Tibial nerve (tissue), 4 donors: ENCODE measurements at regions not wholly inside any gene's neighbourhood (a gene's known extent, or its start where the extent isn't known, plus 50 kb on each side); places are given as distances from the start of the nearest gene placed in this dataset.

Experiments used
- DNase-seq, 2 donors: peaks; one replicate each; pipeline ENCODE4 v3.0.0-alpha.2; 2019; ENCODE audit warnings: low spot score in 2 of 2
- H3K27ac ChIP-seq, 4 donors: fragments of 200-600 bp; sonication (generic) in 3 of 4; one replicate each; pipeline ENCODE4 v1.5.1; 2017 to 2019; ENCODE audit warnings: mild to moderate bottlenecking in 1 of 4
- H3K27me3 ChIP-seq, 2 donors: fragments of 200-600 bp; sonication (generic) in 1 of 2; one replicate each; pipeline versions ENCODE4 v1.5.1 to v1.6.0; 2017 to 2019
- H3K36me3 ChIP-seq, 3 donors: fragments of 200-600 bp; sonication (generic); one replicate each; pipeline ENCODE4 v1.5.1; 2018 to 2019
- H3K4me1 ChIP-seq, 4 donors: fragments of 200-600 bp; sonication (generic) in 3 of 4; one replicate each; pipeline ENCODE4 v1.5.1; 2017 to 2019
- H3K4me3 ChIP-seq, 4 donors: fragments of 200-600 bp; sonication (generic) in 3 of 4; one replicate each; pipeline ENCODE4 v1.5.1; 2017 to 2019; ENCODE audit warnings: mild to moderate bottlenecking in 1 of 4, moderate library complexity in 1 of 4
- H3K9me3 ChIP-seq, 4 donors: fragments of 200-600 bp; sonication (generic) in 3 of 4; one replicate each; pipeline ENCODE4 v1.5.1; 2017 to 2019
- EP300 ChIP-seq, 2 donors: sonication (generic); formaldehyde crosslinking; IDR thresholded peaks; one replicate each; pipeline ENCODE4 v1.6.1; 2017; ENCODE audit warnings: antibody characterized with exemption in 2 of 2, mild to moderate bottlenecking in 1 of 2
- POLR2A ChIP-seq, 2 donors: fragments of 450-650 bp; IDR thresholded peaks; one replicate each; pipeline ENCODE4 v1.6.1; 2017; ENCODE audit warnings: antibody characterized with exemption in 2 of 2, mild to moderate bottlenecking in 2 of 2, moderate library complexity in 2 of 2
- WGBS, 2 donors: methylation state at CpG; one replicate each; pipeline ENCODE4 v1.1.5; 2018; 5-methylcytosine and 5-hydroxymethylcytosine counted together
- TF ChIP-seq, protein P1 (sequence below), 5 experiments: fragments of 200-600 bp in 3 of 5; fragments of 450-650 bp in 2 of 5; sonication (generic) in 3 of 5; IDR thresholded peaks; one replicate each; pipeline ENCODE4 v1.5.1; 2016 to 2019; ENCODE audit warnings: antibody characterized with exemption in 5 of 5, mild to moderate bottlenecking in 3 of 5, moderate library complexity in 2 of 5

DNA sequence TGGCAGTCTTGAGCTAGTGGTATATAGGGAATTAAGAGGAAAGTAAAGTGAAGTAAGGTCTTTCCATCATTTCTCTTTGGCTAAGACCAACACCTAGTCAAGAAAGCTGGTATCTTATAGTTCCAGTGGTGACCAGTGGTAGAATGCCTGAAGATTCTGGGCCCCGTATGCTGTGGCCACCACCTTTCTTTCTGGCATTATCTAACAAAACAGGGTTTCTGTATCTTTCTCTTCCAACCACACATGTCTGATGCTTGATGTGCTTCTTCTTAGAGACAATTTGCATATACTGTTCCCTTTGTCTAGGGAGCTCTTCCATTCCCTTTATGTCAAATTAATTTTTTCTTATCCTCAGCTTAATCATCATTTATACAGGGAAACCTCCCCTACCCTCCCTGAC, 109.9 kb upstream of the SSBP2 start:
- Histone ChIP-seq H3K27me3 (no peaks in the 10 kb centered on the region), H3K4me3 (no peak overlapping the region), H3K36me3 (no peaks in the 10 kb centered on the region), H3K27ac (no peak overlapping the region), H3K9me3 (no peaks in the 10 kb centered on the region), H3K4me1 (peaks cover 0 to 24% (median 0%) of the 10 kb centered on the region in 4 donors)
- 88 to 92% methylated on average over 1 of the region's 1 CpG for WGBS, 2 donors
- no peak for DNase-seq
- TF ChIP-seq, protein P1, sequence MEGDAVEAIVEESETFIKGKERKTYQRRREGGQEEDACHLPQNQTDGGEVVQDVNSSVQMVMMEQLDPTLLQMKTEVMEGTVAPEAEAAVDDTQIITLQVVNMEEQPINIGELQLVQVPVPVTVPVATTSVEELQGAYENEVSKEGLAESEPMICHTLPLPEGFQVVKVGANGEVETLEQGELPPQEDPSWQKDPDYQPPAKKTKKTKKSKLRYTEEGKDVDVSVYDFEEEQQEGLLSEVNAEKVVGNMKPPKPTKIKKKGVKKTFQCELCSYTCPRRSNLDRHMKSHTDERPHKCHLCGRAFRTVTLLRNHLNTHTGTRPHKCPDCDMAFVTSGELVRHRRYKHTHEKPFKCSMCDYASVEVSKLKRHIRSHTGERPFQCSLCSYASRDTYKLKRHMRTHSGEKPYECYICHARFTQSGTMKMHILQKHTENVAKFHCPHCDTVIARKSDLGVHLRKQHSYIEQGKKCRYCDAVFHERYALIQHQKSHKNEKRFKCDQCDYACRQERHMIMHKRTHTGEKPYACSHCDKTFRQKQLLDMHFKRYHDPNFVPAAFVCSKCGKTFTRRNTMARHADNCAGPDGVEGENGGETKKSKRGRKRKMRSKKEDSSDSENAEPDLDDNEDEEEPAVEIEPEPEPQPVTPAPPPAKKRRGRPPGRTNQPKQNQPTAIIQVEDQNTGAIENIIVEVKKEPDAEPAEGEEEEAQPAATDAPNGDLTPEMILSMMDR (IDR thresholded peaks at IDR 0.05), result no peak

DNA sequence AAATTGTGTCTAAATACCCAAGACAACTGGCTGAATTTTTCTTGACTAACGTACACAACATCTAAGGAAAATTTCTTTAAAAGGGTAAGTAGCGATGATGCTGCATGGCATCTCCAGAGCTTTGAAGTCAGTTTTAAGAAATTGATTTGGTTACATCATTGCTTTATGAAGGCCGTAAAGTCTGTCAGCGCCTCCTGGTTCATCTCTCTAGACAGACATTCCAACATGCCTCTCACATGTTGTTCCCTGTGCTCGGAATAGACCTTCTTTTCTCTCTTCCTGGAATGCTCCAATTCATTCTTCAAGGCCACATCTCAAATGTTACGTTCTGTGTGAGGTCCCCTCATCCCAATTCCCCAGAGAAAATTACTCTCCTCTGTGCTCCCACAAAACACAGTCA, 108.7 kb upstream of the SSBP2 start:
- Histone ChIP-seq H3K36me3 (no peaks in the 10 kb centered on the region), H3K27ac (no peak overlapping the region), H3K9me3 (no peaks in the 10 kb centered on the region), H3K27me3 (no peaks in the 10 kb centered on the region), H3K4me1 (peaks cover 0 to 36% (median 3%) of the 10 kb centered on the region in 4 donors), H3K4me3 (no peak overlapping the region)
- WGBS, 2 donors, result 91 to 94% methylated on average over 6 of the region's 6 CpGs
- no peak for TF ChIP-seq POLR2A (IDR thresholded peaks at IDR 0.05)
- TF ChIP-seq, protein P1 (IDR thresholded peaks at IDR 0.05), result no peak
- TF ChIP-seq EP300 (IDR thresholded peaks at IDR 0.05), result no peak
- no peak for DNase-seq

DNA sequence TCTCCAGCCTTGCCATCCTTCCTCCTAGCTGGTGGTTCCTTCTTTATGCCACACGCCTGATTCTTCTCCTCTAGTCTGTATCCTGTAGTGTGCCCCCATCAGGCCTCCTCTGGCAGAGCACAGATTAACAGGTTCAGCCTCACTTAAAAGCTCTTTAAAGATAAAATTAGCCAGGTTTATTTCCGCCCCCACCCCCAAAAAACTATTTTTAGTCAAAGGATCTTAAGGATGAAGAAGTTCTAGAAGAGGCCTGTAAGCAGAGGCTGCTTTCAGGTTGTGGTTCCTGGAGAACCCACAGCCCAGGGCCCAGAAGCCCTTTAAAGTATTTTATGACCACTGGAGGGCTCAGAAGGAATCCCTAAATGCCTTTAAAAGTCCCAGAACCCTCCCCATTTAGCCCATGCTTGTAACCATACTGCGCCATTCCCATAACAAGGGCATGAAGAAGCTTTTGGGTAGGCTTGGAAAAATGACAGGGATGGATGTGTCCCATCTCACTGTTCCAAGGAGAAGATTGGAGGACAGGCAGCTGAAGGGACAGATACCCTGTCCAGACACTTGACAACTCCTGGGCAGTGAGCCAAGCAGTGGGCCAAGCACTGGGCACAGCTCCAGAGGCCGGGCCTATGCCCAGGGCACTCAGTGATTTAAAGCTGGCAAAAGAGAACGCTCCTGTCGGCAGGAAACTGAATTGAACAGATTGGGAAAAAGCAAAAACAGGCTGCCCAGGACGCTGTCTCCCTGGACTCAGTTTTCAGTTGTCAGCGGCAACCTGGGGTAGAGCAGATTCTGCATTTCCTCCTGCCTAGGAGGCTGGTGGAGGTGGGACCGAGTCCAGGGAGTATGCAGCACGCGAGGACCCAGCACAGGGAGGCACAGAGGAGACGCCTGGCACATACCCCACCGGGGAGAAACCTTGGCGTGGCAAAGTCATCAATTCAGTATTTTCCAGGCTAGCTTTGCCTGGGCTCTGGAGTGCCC, 106.3 kb upstream of the SSBP2 start:
- Histone ChIP-seq H3K27me3 (no peaks in the 10 kb centered on the region), H3K9me3 (no peaks in the 10 kb centered on the region), H3K4me3 (peak overlapping the region in 1 of 4 donors; percentile 1), H3K36me3 (no peaks in the 10 kb centered on the region), H3K4me1 (peaks cover 0 to 58% (median 7%) of the 10 kb centered on the region in 4 donors), H3K27ac (peak overlapping the region; percentile 28 to 93 (median 62))
- TF ChIP-seq POLR2A (IDR thresholded peaks at IDR 0.05) (no peak), EP300 (IDR thresholded peaks at IDR 0.05) (peak in 1 of 2 donors; percentile 37)
- TF ChIP-seq, protein P1 (IDR thresholded peaks at IDR 0.05), result peak; percentile 3 to 48 (median 36)
- 43 to 44% methylated on average over 14 of the region's 14 CpGs for WGBS, 2 donors
- peak; percentile 52 to 61 for DNase-seq

DNA sequence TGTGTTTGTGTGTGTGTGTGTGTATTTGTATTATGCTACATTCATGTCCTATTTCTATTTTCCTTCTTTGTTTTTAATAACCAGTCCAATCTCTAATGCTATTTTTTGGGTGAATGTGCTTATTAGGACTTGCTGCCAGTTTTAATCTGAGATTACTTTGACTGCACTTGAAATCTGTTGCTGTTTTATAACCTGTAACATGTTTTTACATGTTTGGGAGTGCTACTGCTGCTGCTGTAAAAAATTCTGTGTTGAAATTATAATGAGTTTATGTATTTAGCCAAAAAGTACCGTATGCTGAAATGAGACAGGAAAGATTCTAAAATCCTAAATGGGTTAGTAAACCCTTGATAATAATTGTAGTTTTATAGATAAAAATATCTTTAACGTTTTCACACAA, 104.7 kb upstream of the SSBP2 start:
- peaks cover 0 to 66% (median 15%) of the 10 kb centered on the region in 4 donors for H3K4me1 ChIP-seq
- no peaks in the 10 kb centered on the region for H3K36me3 ChIP-seq
- WGBS, 2 donors, result 19 to 28% methylated on average over 2 of the region's 2 CpGs
- H3K27ac ChIP-seq, result peak overlapping the region in 3 of 4 donors; percentile 46 to 93 (median 61)
- no peak overlapping the region for H3K4me3 ChIP-seq
- H3K9me3 ChIP-seq, result no peaks in the 10 kb centered on the region
- no peak for DNase-seq
- TF ChIP-seq EP300 (IDR thresholded peaks at IDR 0.05) (no peak), POLR2A (IDR thresholded peaks at IDR 0.05) (no peak)
- TF ChIP-seq, protein P1 (IDR thresholded peaks at IDR 0.05), result no peak
- no peaks in the 10 kb centered on the region for H3K27me3 ChIP-seq

DNA sequence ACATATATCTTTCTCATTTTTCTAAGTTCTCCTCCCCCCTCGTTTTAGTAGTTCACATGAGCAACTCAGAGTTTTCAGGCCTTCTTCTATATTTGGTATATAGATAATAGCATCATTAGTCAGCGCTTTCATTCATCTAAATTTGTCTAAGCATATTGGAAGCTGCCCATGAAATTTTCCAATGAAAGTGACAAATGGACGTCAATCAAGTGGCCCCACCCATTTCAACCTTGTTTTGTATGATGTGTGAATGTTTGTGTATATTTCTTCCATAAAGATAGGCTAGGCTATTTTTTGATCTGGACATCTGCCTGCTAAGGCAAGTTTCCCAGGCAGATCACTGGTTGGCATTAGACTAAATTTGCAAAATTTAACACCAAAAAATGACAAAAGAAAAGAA, 104.0 kb upstream of the SSBP2 start:
- H3K36me3 ChIP-seq, result no peaks in the 10 kb centered on the region
- no peaks in the 10 kb centered on the region for H3K9me3 ChIP-seq
- TF ChIP-seq EP300 (IDR thresholded peaks at IDR 0.05), result no peak
- TF ChIP-seq, protein P1 (IDR thresholded peaks at IDR 0.05), result no peak
- TF ChIP-seq POLR2A (IDR thresholded peaks at IDR 0.05), result no peak
- no peak for DNase-seq
- H3K27me3 ChIP-seq, result no peaks in the 10 kb centered on the region
- H3K4me3 ChIP-seq, result no peak overlapping the region
- WGBS, 2 donors, result 34 to 47% methylated on average over 3 of the region's 3 CpGs
- peak overlapping the region in 3 of 4 donors; percentile 46 to 93 (median 61) for H3K27ac ChIP-seq
- peaks cover 0 to 73% (median 22%) of the 10 kb centered on the region in 4 donors for H3K4me1 ChIP-seq
